OCI-LY3 (cell line): ENCODE measurements at regions not wholly inside any gene's neighbourhood (a gene's known extent, or its start where the extent isn't known, plus 50 kb on each side); places are given as distances from the start of the nearest gene placed in this dataset.

Experiments
- CTCF ChIP-seq: fragments of 200-600, 300-600 bp; sonication (generic); IDR thresholded peaks from 2 replicates; pipeline ENCODE4 v1.5.1; 2014; ENCODE audit warnings: antibody characterized with exemption, low read length, low read depth
- EZH2phosphoT487 ChIP-seq: fragments of 200-600 bp; shearing (Covaris generic); IDR thresholded peaks from 2 replicates; pipeline ENCODE4 v1.6.1; 2018; ENCODE audit warnings: antibody characterized with exemption, mixed run types, low read depth

GRCh38 chr2:6069381-6069780 is 377.2 kb downstream of the SOX11 start:
- TF ChIP-seq CTCF (no peak), EZH2phosphoT487 (no peak)
